ENCODE measurements at regions not wholly inside any gene's neighbourhood (a gene's known extent, or its start where the extent isn't known, plus 50 kb on each side); places are given as distances from the start of the nearest gene placed in this dataset.

DNA sequence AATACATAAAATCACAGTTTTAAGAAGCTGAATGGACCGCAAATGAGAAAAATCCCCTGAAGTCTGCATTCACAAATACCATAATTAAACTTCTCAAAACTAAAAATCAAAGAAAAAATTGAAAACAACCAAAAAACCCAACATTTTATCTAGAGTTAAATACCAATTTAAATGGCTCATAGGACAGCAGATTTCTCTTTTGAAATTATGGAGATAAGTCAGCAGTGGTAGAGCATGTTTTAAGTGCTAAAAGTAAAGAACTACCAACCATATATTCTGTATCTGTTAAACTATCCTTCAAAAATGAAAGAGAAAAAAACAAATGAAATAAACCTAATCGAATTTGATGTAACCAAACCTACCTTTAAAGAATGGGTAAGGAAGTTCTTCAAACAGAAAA, 862.8 kb downstream of the TAF11L14 start:
- Histone ChIP-seq H3K27ac (ENCODE audit: control insufficient read depth, insufficient read depth, low read length) (no peak overlapping the region), H2AFZ (ENCODE audit: control insufficient read depth, low read length) (no peak overlapping the region), H3K9ac (ENCODE audit: control insufficient read depth, extremely low read depth, insufficient read depth, low read length) (no peak overlapping the region), H3K4me1 (ENCODE audit: control insufficient read depth, extremely low read depth, insufficient read depth, low read length) (no peaks in the 10 kb centered on the region), H3K27me3 (ENCODE audit: control insufficient read depth, extremely low read depth, insufficient read depth, low read length) (no peaks in the 10 kb centered on the region), H3K79me2 (ENCODE audit: control insufficient read depth, insufficient read depth, low read length) (no peaks in the 10 kb centered on the region), H3K9me1 (ENCODE audit: control insufficient read depth, extremely low read depth, insufficient read depth, low read length) (no peaks in the 10 kb centered on the region), H3K4me3 (ENCODE audit: control insufficient read depth in 2 of 3, extremely low read depth in 1 of 3, insufficient read depth in 2 of 3, low read depth in 1 of 3, low read length in 3 of 3) (no peak overlapping the region), H3K36me3 (ENCODE audit: control insufficient read depth in 2 of 2, extremely low read depth in 1 of 2, insufficient read depth in 2 of 2, low read length in 2 of 2) (no peaks in the 10 kb centered on the region), H4K20me1 (ENCODE audit: control insufficient read depth, extremely low read depth, insufficient read depth, low read length) (no peaks in the 10 kb centered on the region), H3K4me2 (ENCODE audit: control insufficient read depth, extremely low read depth, insufficient read depth, low read depth, low read length) (no peak overlapping the region), H3K9me3 (ENCODE audit: control insufficient read depth, low read depth, low read length) (no peaks in the 10 kb centered on the region)
- DNase-seq (ENCODE audit: low read depth, low spot score) (no peak), FAIRE-seq (no peak)
- dilution Hi-C loops (cut with MboI; ENCODE audit: extremely low pct_ligation_motif_present, low sequenced_read_pairs) = no loop called here
- TF ChIP-seq, protein P1, sequence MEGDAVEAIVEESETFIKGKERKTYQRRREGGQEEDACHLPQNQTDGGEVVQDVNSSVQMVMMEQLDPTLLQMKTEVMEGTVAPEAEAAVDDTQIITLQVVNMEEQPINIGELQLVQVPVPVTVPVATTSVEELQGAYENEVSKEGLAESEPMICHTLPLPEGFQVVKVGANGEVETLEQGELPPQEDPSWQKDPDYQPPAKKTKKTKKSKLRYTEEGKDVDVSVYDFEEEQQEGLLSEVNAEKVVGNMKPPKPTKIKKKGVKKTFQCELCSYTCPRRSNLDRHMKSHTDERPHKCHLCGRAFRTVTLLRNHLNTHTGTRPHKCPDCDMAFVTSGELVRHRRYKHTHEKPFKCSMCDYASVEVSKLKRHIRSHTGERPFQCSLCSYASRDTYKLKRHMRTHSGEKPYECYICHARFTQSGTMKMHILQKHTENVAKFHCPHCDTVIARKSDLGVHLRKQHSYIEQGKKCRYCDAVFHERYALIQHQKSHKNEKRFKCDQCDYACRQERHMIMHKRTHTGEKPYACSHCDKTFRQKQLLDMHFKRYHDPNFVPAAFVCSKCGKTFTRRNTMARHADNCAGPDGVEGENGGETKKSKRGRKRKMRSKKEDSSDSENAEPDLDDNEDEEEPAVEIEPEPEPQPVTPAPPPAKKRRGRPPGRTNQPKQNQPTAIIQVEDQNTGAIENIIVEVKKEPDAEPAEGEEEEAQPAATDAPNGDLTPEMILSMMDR (optimal IDR thresholded peaks at IDR 0.05 in 1 of 3, IDR thresholded peaks at IDR 0.05 in 1 of 3, conservative IDR thresholded peaks at IDR 0.05 in 1 of 3; ENCODE audit: extremely low read depth in 1 of 3, insufficient read depth in 2 of 3, low read length in 3 of 3) = no peak
- no peak for TF ChIP-seq EZH2 (IDR thresholded peaks at IDR 0.05; ENCODE audit: low read length)

DNA sequence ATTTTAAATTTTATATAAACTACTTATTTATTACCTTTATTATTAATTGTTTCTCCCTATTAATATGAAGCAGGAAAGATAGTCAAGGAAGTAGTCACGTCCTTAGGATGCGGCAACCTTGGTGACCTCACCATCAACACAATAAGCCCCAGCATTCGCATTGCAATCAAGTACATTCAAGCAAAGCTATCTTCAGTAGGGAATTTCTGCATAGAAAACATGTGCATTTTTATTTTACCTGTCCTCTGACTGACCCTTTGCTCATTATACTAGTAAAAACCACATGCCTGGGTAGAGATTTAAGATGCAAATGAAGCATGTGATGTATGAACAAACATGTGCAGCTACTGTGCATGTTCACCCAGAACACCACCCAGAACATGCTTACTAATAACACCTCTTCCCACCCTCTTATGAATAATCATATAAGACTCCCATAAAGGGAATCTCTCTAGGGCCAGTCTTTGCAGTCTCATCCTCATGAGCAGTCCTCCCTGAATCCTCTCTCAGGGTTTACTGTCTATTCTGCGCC, 869.6 kb downstream of the TAF11L14 start:
- dilution Hi-C loops (cut with MboI; ENCODE audit: extremely low pct_ligation_motif_present, low sequenced_read_pairs) = no loop called here
- H3K4me3 ChIP-seq (ENCODE audit: control insufficient read depth in 2 of 3, extremely low read depth in 1 of 3, insufficient read depth in 2 of 3, low read depth in 1 of 3, low read length in 3 of 3) = no peak overlapping the region
- no peaks in the 10 kb centered on the region for H4K20me1 ChIP-seq (ENCODE audit: control insufficient read depth, extremely low read depth, insufficient read depth, low read length)
- no peak overlapping the region for H3K4me2 ChIP-seq (ENCODE audit: control insufficient read depth, extremely low read depth, insufficient read depth, low read depth, low read length)
- H3K4me1 ChIP-seq (ENCODE audit: control insufficient read depth, extremely low read depth, insufficient read depth, low read length) = no peaks in the 10 kb centered on the region
- H3K9me3 ChIP-seq (ENCODE audit: control insufficient read depth, low read depth, low read length) = no peaks in the 10 kb centered on the region
- TF ChIP-seq EZH2 (IDR thresholded peaks at IDR 0.05; ENCODE audit: low read length) = no peak
- TF ChIP-seq, protein P1 (optimal IDR thresholded peaks at IDR 0.05 in 1 of 3, IDR thresholded peaks at IDR 0.05 in 1 of 3, conservative IDR thresholded peaks at IDR 0.05 in 1 of 3; ENCODE audit: extremely low read depth in 1 of 3, insufficient read depth in 2 of 3, low read length in 3 of 3) = no peak
- H3K27me3 ChIP-seq (ENCODE audit: control insufficient read depth, extremely low read depth, insufficient read depth, low read length) = no peaks in the 10 kb centered on the region
- no peaks in the 10 kb centered on the region for H3K79me2 ChIP-seq (ENCODE audit: control insufficient read depth, insufficient read depth, low read length)
- H3K9me1 ChIP-seq (ENCODE audit: control insufficient read depth, extremely low read depth, insufficient read depth, low read length) = no peaks in the 10 kb centered on the region
- DNase-seq (ENCODE audit: low read depth, low spot score) = no peak
- no peak overlapping the region for H3K27ac ChIP-seq (ENCODE audit: control insufficient read depth, insufficient read depth, low read length)
- no peaks in the 10 kb centered on the region for H3K36me3 ChIP-seq (ENCODE audit: control insufficient read depth in 2 of 2, extremely low read depth in 1 of 2, insufficient read depth in 2 of 2, low read length in 2 of 2)
- H3K9ac ChIP-seq (ENCODE audit: control insufficient read depth, extremely low read depth, insufficient read depth, low read length) = no peak overlapping the region
- no peak overlapping the region for H2AFZ ChIP-seq (ENCODE audit: control insufficient read depth, low read length)
- FAIRE-seq = no peak
